Liver (tissue), 8 donors: ENCODE measurements at regions not wholly inside any gene's neighbourhood (a gene's known extent, or its start where the extent isn't known, plus 50 kb on each side); places are given as distances from the start of the nearest gene placed in this dataset.

Experiments
- DNase-seq: peaks from one replicate; pipeline ENCODE4 v3.0.0-alpha.2; 2017; ENCODE audit warnings: low spot score
- H3K27ac ChIP-seq, 2 donors: one replicate each; pipeline ENCODE4 v1.7.0; 2013; ENCODE audit warnings: inconsistent platforms in 2 of 2, low read length in 2 of 2, control low read depth in 1 of 2, low read depth in 1 of 2, mild to moderate bottlenecking in 1 of 2
- H3K27me3 ChIP-seq, 4 donors: one replicate each; pipeline versions ENCODE4 v1.6.1 to v1.7.0; 2013; ENCODE audit warnings: low read length in 3 of 4, inconsistent platforms in 1 of 4, mild to moderate bottlenecking in 1 of 4, moderate library complexity in 1 of 4; ENCODE audit not compliant: control insufficient read depth in 4 of 4, insufficient read depth in 4 of 4
- H3K36me3 ChIP-seq, 4 donors: one replicate each; pipeline versions ENCODE4 v1.6.1 to v1.7.0; 2013; ENCODE audit warnings: low read length in 3 of 4, mild to moderate bottlenecking in 3 of 4, low read depth in 1 of 4, moderate library complexity in 1 of 4; ENCODE audit not compliant: control insufficient read depth in 4 of 4, insufficient read depth in 3 of 4
- H3K4me1 ChIP-seq, 4 donors: one replicate each; pipeline versions ENCODE4 v1.6.1 to v1.7.0; 2013; ENCODE audit warnings: low read length in 3 of 4, mild to moderate bottlenecking in 3 of 4, moderate library complexity in 1 of 4; ENCODE audit not compliant: control insufficient read depth in 4 of 4, insufficient read depth in 4 of 4
- H3K4me3 ChIP-seq, 3 donors: one replicate each; pipeline versions ENCODE4 v1.6.1 to v1.7.0; 2013; ENCODE audit warnings: low read length in 3 of 3, control low read depth in 1 of 3, low read depth in 1 of 3, mild to moderate bottlenecking in 1 of 3
- H3K9ac ChIP-seq, 2 donors: one replicate each; pipeline ENCODE4 v1.7.0; 2013; ENCODE audit warnings: low read length in 2 of 2, mild to moderate bottlenecking in 2 of 2, moderate library complexity in 2 of 2, control low read depth in 1 of 2, low read depth in 1 of 2
- H3K9me3 ChIP-seq, 4 donors: one replicate each; pipeline versions ENCODE4 v1.6.1 to v1.7.0; 2013; ENCODE audit warnings: low read length in 3 of 4; ENCODE audit not compliant: control insufficient read depth in 4 of 4
- ATF3 ChIP-seq: IDR thresholded peaks from 2 replicates; pipeline ENCODE4 v1.6.1; 2016; ENCODE audit warnings: antibody characterized with exemption
- CTCF ChIP-seq: fragments of 150-350 bp; IDR thresholded peaks from 2 replicates; pipeline ENCODE4 v1.5.1; 2017; ENCODE audit warnings: improper control_type of control experiment, low read depth, low read length; ENCODE audit not compliant: missing input control
- EGR1 ChIP-seq, 2 donors: IDR thresholded peaks; 2 replicates each; pipeline ENCODE4 v1.6.1; 2016 to 2018; ENCODE audit warnings: antibody characterized with exemption in 2 of 2, low read depth in 2 of 2
- FOXA1 ChIP-seq: IDR thresholded peaks from 2 replicates; pipeline ENCODE4 v1.6.1; 2016; ENCODE audit warnings: antibody characterized with exemption
- FOXA2 ChIP-seq: IDR thresholded peaks from 2 replicates; pipeline ENCODE4 v1.6.1; 2016; ENCODE audit warnings: antibody characterized with exemption
- GABPA ChIP-seq, 2 donors: IDR thresholded peaks in 1 of 2; conservative IDR thresholded peaks in 1 of 2; 2 replicates each; pipeline ENCODE4 v1.6.1; 2016; ENCODE audit warnings: antibody characterized with exemption in 2 of 2, mild to moderate bottlenecking in 1 of 2, moderate library complexity in 1 of 2
- HNF4A ChIP-seq, 2 donors: conservative IDR thresholded peaks; 2 replicates each; pipeline ENCODE4 v1.6.1; 2016; ENCODE audit warnings: antibody characterized with exemption in 2 of 2, mild to moderate bottlenecking in 2 of 2
- HNF4G ChIP-seq: IDR thresholded peaks from 2 replicates; pipeline ENCODE4 v1.6.1; 2016; ENCODE audit warnings: antibody characterized with exemption
- JUND ChIP-seq, 2 donors: IDR thresholded peaks; 2 replicates each; pipeline ENCODE4 v1.6.1; 2016; ENCODE audit warnings: antibody characterized with exemption in 2 of 2
- NR2F2 ChIP-seq: IDR thresholded peaks from 2 replicates; pipeline ENCODE4 v1.6.1; 2016; ENCODE audit warnings: antibody characterized with exemption
- RAD21 ChIP-seq, 2 donors: IDR thresholded peaks; 2 replicates each; pipeline ENCODE4 v1.6.1; 2016; ENCODE audit warnings: antibody characterized with exemption in 2 of 2, mild to moderate bottlenecking in 2 of 2
- REST ChIP-seq: IDR thresholded peaks from 2 replicates; pipeline ENCODE4 v1.6.1; 2016; ENCODE audit warnings: antibody characterized with exemption, mild to moderate bottlenecking
- RXRA ChIP-seq, 2 donors: IDR thresholded peaks; 2 replicates each; pipeline ENCODE4 v1.6.1; 2017 to 2018; ENCODE audit warnings: antibody characterized with exemption in 2 of 2, mild to moderate bottlenecking in 1 of 2
- SP1 ChIP-seq: IDR thresholded peaks from 2 replicates; pipeline ENCODE4 v1.6.1; 2018; ENCODE audit warnings: antibody characterized with exemption, mild to moderate bottlenecking
- TAF1 ChIP-seq: conservative IDR thresholded peaks from 2 replicates; pipeline ENCODE4 v1.6.1; 2016; ENCODE audit warnings: antibody characterized with exemption, mild to moderate bottlenecking
- YY1 ChIP-seq: IDR thresholded peaks from 2 replicates; pipeline ENCODE4 v1.6.1; 2016; ENCODE audit warnings: antibody characterized with exemption, mild to moderate bottlenecking
- ZBTB33 ChIP-seq: IDR thresholded peaks from 2 replicates; pipeline ENCODE4 v1.6.1; 2016; ENCODE audit warnings: antibody characterized with exemption
- WGBS: extraction: QIAGEN DNeasy Blood & Tissue Kit; methylation state at CpG from one replicate; pipeline ENCODE4 v1.1.7; 2013; 5-methylcytosine and 5-hydroxymethylcytosine counted together
- donor health status: healthy.
- donor health status: healthy.
- donor health status: healthy.
- donor health status: healthy.
- donor health status: healthy.

GRCh38 chr5:100249211-100249883, 285.8 kb upstream of the FAM174A start:
- H3K36me3 ChIP-seq: no peaks in the 10 kb centered on the region
- H3K9me3 ChIP-seq: no peaks in the 10 kb centered on the region
- H3K4me1 ChIP-seq: no peaks in the 10 kb centered on the region
- DNase-seq: no peak
- H3K27ac ChIP-seq: no peak overlapping the region
- H3K9ac ChIP-seq: no peak overlapping the region
- no peak overlapping the region for H3K4me3 ChIP-seq
- H3K27me3 ChIP-seq: no peaks in the 10 kb centered on the region
- 71% methylated on average over 4 of the region's 4 CpGs for WGBS
- no peak for TF ChIP-seq GABPA (IDR thresholded peaks at IDR 0.05 in 1 of 2, conservative IDR thresholded peaks at IDR 0.05 in 1 of 2)
- no peak for TF ChIP-seq JUND (IDR thresholded peaks at IDR 0.05)
- no peak for TF ChIP-seq HNF4G
- TF ChIP-seq ATF3: no peak
- no peak for TF ChIP-seq FOXA2
- no peak for TF ChIP-seq REST
- no peak for TF ChIP-seq CTCF
- TF ChIP-seq YY1: no peak
- TF ChIP-seq FOXA1: no peak
- no peak for TF ChIP-seq RXRA (IDR thresholded peaks at IDR 0.05)
- TF ChIP-seq TAF1: no peak
- TF ChIP-seq SP1: no peak
- TF ChIP-seq EGR1 (IDR thresholded peaks at IDR 0.05; ENCODE audit: low read depth in 2 of 2): no peak
- TF ChIP-seq NR2F2: no peak
- no peak for TF ChIP-seq RAD21 (IDR thresholded peaks at IDR 0.05)
- no peak for TF ChIP-seq ZBTB33
- TF ChIP-seq HNF4A (conservative IDR thresholded peaks at IDR 0.05): no peak
